ENCODE measurements at regions not wholly inside any gene's neighbourhood (a gene's known extent, or its start where the extent isn't known, plus 50 kb on each side); places are given as distances from the start of the nearest gene placed in this dataset.

DNA sequence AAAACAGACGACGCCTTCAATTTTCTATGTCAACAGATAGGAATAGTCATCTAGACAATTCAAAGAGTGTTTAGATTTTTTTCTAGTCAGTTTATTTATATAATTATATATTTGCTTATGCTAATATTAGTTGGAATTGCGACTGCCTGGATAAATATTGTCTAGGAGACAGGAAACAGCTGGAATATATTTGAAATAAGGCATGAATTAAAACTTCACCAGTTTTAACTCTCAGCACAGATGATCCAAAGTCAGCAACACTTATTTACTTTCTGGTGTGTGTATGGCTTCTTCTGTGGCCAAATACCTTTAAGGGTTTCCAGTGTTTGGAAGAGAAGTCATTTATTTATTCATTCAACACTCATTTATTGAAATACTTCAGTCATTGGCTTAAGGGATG, 1215.4 kb upstream of the USP15 start:
- H3K4me1 ChIP-seq (ENCODE audit: control insufficient read depth, insufficient read depth, low read length, poor library complexity, severe bottlenecking), result no peaks in the 10 kb centered on the region
- no peaks in the 10 kb centered on the region for H3K9me3 ChIP-seq (ENCODE audit: control insufficient read depth, low read length)
- H3K4me3 ChIP-seq (ENCODE audit: extremely low read depth, insufficient read depth, low read length, poor library complexity, severe bottlenecking), result no peak overlapping the region
- no peaks in the 10 kb centered on the region for H3K36me3 ChIP-seq (ENCODE audit: control insufficient read depth, insufficient read depth, low read length)
- H3K27ac ChIP-seq (ENCODE audit: low read depth, low read length, severe bottlenecking), result no peak overlapping the region
- WGBS, 2 experiments (ENCODE audit: insufficient coverage in 2 of 2), result no CpG with 5 or more reads among the region's 3 CpGs

DNA sequence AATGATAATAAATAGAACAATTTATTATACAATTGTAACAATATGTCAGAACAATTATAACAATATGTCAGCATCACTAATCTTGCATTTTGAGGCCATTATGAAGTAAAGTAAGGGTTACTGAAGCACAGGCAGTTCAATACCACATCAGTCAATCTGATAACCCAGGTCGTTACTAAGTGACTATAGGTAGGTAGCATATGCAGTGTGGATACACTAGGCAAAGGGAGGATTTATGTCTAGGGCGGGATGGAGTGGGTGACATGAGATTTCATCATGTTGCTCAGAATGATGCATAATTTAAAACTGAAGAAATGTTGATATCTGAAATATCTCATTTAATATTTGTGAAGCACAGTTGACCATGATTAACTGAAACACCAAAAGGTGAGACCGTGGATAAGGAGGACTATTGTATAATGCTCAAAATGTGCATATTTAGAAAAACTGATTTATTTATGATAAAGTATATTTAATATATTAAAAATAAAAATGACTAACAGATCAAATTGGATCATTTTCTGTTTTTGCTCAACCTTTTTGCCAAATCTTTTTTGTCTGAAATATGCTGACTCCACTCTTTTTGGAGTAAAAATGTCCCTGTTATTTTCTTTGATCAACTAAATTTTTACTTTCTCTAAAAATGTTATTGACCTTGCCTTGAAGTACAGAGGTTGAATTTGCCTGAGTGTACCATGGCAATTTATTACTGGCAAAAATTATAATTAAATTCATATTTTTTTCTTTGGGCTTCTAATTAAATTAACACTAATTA, 1189.4 kb upstream of the USP15 start:
- no peaks in the 10 kb centered on the region for H3K9me3 ChIP-seq (ENCODE audit: control insufficient read depth, low read length)
- no peaks in the 10 kb centered on the region for H3K36me3 ChIP-seq (ENCODE audit: control insufficient read depth, insufficient read depth, low read length)
- WGBS, 2 experiments (ENCODE audit: insufficient coverage in 2 of 2), result no CpG with 5 or more reads among the region's 3 CpGs
- H3K4me1 ChIP-seq (ENCODE audit: control insufficient read depth, insufficient read depth, low read length, poor library complexity, severe bottlenecking), result no peaks in the 10 kb centered on the region
- no peak overlapping the region for H3K27ac ChIP-seq (ENCODE audit: low read depth, low read length, severe bottlenecking)
- H3K4me3 ChIP-seq (ENCODE audit: extremely low read depth, insufficient read depth, low read length, poor library complexity, severe bottlenecking), result no peak overlapping the region

DNA sequence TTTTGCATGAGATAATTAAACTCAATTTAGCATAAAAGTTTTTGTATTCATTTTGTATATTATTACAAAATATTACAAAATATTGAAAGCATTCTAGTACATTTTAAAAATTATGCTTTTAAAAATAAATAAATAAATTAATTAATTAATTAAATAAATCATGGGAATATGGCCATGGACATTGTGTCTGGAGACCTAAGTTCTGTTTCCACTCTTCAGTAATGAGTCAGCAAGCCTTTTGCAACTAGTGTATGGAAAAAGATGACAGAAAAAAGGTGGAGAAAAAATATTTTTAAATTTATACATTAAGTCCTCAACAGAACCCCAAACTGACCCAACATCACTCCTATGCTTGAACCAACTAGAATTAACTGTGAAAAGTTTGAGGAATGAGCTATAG, 1187.5 kb upstream of the USP15 start:
- H3K4me1 ChIP-seq (ENCODE audit: control insufficient read depth, insufficient read depth, low read length, poor library complexity, severe bottlenecking), result no peaks in the 10 kb centered on the region
- no peak overlapping the region for H3K4me3 ChIP-seq (ENCODE audit: extremely low read depth, insufficient read depth, low read length, poor library complexity, severe bottlenecking)
- no peaks in the 10 kb centered on the region for H3K36me3 ChIP-seq (ENCODE audit: control insufficient read depth, insufficient read depth, low read length)
- H3K9me3 ChIP-seq (ENCODE audit: control insufficient read depth, low read length), result no peaks in the 10 kb centered on the region
- no peak overlapping the region for H3K27ac ChIP-seq (ENCODE audit: low read depth, low read length, severe bottlenecking)

DNA sequence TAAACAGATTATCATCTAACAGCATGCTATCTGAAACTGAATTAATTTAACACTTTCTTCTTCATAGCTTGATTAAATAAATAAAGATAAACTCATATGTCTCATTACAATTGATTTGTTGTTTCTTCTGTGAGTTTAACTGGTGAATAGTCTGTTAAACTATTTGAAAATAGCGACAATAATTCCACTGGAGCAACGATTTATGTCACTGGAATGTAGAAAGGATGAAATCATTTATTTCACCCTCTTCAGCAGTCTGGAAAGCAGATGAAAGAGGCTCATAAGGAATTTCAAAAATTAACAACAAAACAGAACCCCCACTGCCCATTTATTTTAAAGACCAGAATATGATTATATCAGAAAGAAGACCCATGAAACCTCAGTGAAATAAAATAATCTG, 1165.1 kb upstream of the USP15 start:
- Histone ChIP-seq H3K4me1 (ENCODE audit: control insufficient read depth, insufficient read depth, low read length, poor library complexity, severe bottlenecking) (no peaks in the 10 kb centered on the region), H3K27ac (ENCODE audit: low read depth, low read length, severe bottlenecking) (no peak overlapping the region), H3K36me3 (ENCODE audit: control insufficient read depth, insufficient read depth, low read length) (no peaks in the 10 kb centered on the region), H3K9me3 (ENCODE audit: control insufficient read depth, low read length) (peaks cover 3% of the 10 kb centered on the region), H3K4me3 (ENCODE audit: extremely low read depth, insufficient read depth, low read length, poor library complexity, severe bottlenecking) (no peak overlapping the region)
- WGBS, 2 experiments (ENCODE audit: insufficient coverage in 2 of 2), result no CpG with 5 or more reads among the region's 2 CpGs

DNA sequence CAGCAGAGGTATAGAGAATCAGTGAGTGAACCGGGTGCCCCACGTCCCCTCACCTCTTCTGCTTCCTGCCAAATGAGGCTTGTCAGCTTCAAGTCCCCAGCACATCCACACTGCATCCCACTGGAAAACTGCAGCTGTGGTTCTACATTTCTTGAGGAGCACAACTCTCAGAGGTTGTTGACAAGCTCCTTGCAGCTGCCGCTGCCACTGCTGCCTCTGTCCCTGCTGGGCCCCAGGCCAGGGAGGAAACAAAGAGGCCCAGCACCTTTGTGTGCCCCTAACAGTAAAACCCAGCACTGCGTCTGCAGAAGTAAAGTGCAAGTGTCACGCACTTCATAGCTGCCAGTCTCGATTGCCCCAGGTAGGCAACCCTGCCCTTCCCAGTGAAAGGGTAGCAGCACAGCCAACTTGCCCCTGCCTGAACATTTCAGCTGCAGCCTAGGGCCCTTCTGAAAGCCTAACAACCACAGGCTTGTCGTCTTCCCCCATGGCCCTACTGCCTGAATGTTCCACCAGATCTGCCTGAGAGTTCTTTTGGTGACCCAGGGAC, 1162.1 kb upstream of the USP15 start:
- H3K9me3 ChIP-seq (ENCODE audit: control insufficient read depth, low read length), result peaks cover 3% of the 10 kb centered on the region
- H3K4me1 ChIP-seq (ENCODE audit: control insufficient read depth, insufficient read depth, low read length, poor library complexity, severe bottlenecking), result no peaks in the 10 kb centered on the region
- 70 to 79% methylated on average over 6 to 7 of the region's 7 CpGs for WGBS, 2 experiments (ENCODE audit: insufficient coverage in 2 of 2)
- no peak overlapping the region for H3K27ac ChIP-seq (ENCODE audit: low read depth, low read length, severe bottlenecking)
- H3K4me3 ChIP-seq (ENCODE audit: extremely low read depth, insufficient read depth, low read length, poor library complexity, severe bottlenecking), result no peak overlapping the region
- H3K36me3 ChIP-seq (ENCODE audit: control insufficient read depth, insufficient read depth, low read length), result no peaks in the 10 kb centered on the region

DNA sequence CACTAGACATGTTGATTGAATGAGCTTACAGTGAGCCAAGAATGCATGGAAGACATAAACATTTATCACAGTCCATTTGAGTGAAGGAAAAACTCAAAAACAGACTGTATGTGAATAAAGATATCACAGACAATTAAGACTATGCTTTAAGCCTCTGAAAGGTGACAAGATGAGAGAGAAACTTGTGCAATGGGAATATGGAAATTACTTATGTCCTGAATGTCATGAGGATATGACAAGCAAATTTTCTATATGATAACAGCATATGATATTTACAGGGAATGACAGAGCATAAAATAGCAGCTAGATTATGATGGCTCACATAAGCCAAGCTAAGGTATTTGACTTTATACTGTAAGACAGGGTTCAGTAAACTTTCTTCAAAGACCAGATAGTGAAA, 1153.1 kb upstream of the USP15 start:
- Histone ChIP-seq H3K36me3 (ENCODE audit: control insufficient read depth, insufficient read depth, low read length) (no peaks in the 10 kb centered on the region), H3K4me3 (ENCODE audit: extremely low read depth, insufficient read depth, low read length, poor library complexity, severe bottlenecking) (no peak overlapping the region), H3K9me3 (ENCODE audit: control insufficient read depth, low read length) (peaks cover 8% of the 10 kb centered on the region), H3K27ac (ENCODE audit: low read depth, low read length, severe bottlenecking) (no peak overlapping the region), H3K4me1 (ENCODE audit: control insufficient read depth, insufficient read depth, low read length, poor library complexity, severe bottlenecking) (no peaks in the 10 kb centered on the region)

DNA sequence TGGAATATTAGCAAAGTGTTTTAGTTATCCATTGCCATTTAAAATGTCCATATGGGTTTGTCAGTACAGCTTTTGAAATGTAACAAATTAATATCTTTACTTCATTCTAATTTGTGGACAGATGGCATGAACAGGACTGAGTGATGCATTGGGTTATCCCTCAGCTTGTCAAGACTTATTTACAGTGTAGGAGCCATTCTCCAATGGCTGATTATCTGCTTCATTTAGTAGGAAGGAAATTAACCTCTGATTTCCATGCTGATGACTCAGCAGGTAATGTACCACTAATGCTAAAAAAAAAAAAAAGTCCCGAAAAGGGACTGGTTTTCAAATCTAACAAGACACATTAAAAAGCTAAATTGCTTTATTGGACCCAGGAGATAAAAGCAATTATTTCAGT, 1149.0 kb upstream of the USP15 start:
- Histone ChIP-seq H3K4me1 (ENCODE audit: control insufficient read depth, insufficient read depth, low read length, poor library complexity, severe bottlenecking) (no peaks in the 10 kb centered on the region), H3K36me3 (ENCODE audit: control insufficient read depth, insufficient read depth, low read length) (no peaks in the 10 kb centered on the region), H3K4me3 (ENCODE audit: extremely low read depth, insufficient read depth, low read length, poor library complexity, severe bottlenecking) (no peak overlapping the region), H3K9me3 (ENCODE audit: control insufficient read depth, low read length) (no peaks in the 10 kb centered on the region), H3K27ac (ENCODE audit: low read depth, low read length, severe bottlenecking) (no peak overlapping the region)
- WGBS, 2 experiments (ENCODE audit: insufficient coverage in 2 of 2), result no CpG with 5 or more reads among the region's 1 CpG

DNA sequence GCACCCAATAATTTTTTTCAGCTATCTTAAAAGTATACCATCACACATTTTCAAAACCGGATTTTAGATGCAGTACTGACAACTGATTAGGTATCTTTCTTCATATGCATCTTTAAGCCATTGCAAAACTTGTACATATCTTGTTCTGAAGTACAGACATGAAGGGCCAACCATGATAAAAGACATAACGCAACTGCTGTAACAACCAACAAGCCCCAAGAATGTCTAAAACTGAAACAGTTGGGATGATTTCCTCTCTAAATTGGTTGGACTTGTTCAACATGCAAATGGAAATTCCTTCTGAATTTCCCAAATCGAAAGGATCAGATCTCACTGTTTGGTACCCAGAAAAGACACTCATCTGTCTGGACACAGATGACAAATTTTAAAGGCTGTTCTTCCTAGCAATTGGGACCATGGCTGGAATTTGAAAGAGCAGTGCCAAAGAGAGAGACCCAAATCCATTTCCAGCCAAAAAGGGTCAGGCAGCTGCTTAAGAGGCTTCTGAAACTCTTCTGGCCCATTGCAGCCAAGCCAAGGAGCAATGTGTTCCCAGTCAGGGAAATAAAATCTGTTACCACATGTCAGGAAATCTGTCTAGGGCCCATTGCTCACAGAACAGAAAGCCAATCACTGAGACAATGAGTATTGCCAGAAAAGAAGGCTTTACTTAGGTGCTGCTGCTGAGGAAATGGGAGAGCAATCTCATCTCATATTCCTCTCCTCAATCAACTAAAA, 1122.4 kb upstream of the USP15 start:
- WGBS, 2 experiments (ENCODE audit: insufficient coverage in 2 of 2), result 43 to 67% methylated on average over 1 of the region's 3 CpGs
- no peaks in the 10 kb centered on the region for H3K4me1 ChIP-seq (ENCODE audit: control insufficient read depth, insufficient read depth, low read length, poor library complexity, severe bottlenecking)
- no peaks in the 10 kb centered on the region for H3K36me3 ChIP-seq (ENCODE audit: control insufficient read depth, insufficient read depth, low read length)
- H3K27ac ChIP-seq (ENCODE audit: low read depth, low read length, severe bottlenecking), result no peak overlapping the region
- H3K4me3 ChIP-seq (ENCODE audit: extremely low read depth, insufficient read depth, low read length, poor library complexity, severe bottlenecking), result no peak overlapping the region
- peaks cover 4% of the 10 kb centered on the region for H3K9me3 ChIP-seq (ENCODE audit: control insufficient read depth, low read length)

DNA sequence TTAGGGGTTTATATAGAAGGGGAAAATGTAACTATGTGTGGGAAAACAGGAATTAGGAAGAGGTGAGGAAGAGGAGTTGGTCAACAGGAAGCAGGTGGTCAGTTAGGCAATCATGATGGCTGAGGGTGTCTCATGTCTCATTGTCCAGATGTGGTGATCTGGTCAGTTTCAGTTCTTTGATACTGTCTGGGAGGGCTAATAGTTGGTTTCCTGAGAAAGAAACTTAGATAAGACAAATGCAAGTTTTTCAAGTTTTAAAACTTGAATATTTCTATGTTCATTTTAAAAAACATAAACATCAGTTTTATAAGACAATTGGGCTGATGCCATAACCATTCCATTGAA, 1121.8 kb upstream of the USP15 start:
- Histone ChIP-seq H3K9me3 (ENCODE audit: control insufficient read depth, low read length) (peaks cover 4% of the 10 kb centered on the region), H3K4me3 (ENCODE audit: extremely low read depth, insufficient read depth, low read length, poor library complexity, severe bottlenecking) (no peak overlapping the region), H3K36me3 (ENCODE audit: control insufficient read depth, insufficient read depth, low read length) (no peaks in the 10 kb centered on the region), H3K4me1 (ENCODE audit: control insufficient read depth, insufficient read depth, low read length, poor library complexity, severe bottlenecking) (no peaks in the 10 kb centered on the region), H3K27ac (ENCODE audit: low read depth, low read length, severe bottlenecking) (no peak overlapping the region)

DNA sequence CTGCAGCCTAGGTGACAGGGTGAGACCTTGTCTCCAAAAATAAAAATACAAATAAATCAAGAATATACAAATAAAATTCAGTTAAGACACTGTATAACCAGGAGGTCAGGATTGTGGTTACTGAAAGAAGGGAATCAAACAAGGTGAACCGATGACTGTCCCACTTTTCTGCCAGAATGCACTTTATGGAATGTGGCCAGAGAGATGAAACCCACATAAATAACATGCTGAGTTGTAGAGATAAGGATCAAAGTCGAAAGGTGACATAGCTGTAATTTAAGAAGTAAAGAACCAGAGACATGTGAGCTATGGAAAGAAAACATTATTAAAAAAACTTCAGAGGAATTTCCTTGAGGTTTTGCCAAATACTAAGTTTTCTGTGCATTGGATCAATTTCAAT, 1098.2 kb upstream of the USP15 start:
- Histone ChIP-seq H3K36me3 (ENCODE audit: control insufficient read depth, insufficient read depth, low read length) (no peaks in the 10 kb centered on the region), H3K4me3 (ENCODE audit: extremely low read depth, insufficient read depth, low read length, poor library complexity, severe bottlenecking) (no peak overlapping the region), H3K9me3 (ENCODE audit: control insufficient read depth, low read length) (peaks cover 6% of the 10 kb centered on the region), H3K27ac (ENCODE audit: low read depth, low read length, severe bottlenecking) (no peak overlapping the region), H3K4me1 (ENCODE audit: control insufficient read depth, insufficient read depth, low read length, poor library complexity, severe bottlenecking) (no peaks in the 10 kb centered on the region)
- WGBS, 2 experiments (ENCODE audit: insufficient coverage in 2 of 2), result 100% methylated on average over 1 of the region's 2 CpGs; no CpG with 5 or more reads in 1 of the 2 experiments
